Skeletal muscle tissue (tissue), 3 donors: ENCODE measurements at regions not wholly inside any gene's neighbourhood (a gene's known extent, or its start where the extent isn't known, plus 50 kb on each side); places are given as distances from the start of the nearest gene placed in this dataset.

Source experiments
- H3K27ac ChIP-seq: one replicate; pipeline ENCODE4 v1.7.0; 2013; ENCODE audit warnings: mild to moderate bottlenecking, low read depth, low read length, inconsistent platforms
- H3K27me3 ChIP-seq, 3 donors: one replicate each; pipeline ENCODE4 v1.7.0; 2013; ENCODE audit warnings: low read length in 3 of 3; ENCODE audit not compliant: control insufficient read depth in 3 of 3, insufficient read depth in 3 of 3
- H3K36me3 ChIP-seq, 3 donors: one replicate each; pipeline ENCODE4 v1.7.0; 2013; ENCODE audit warnings: low read length in 3 of 3; ENCODE audit not compliant: control insufficient read depth in 3 of 3, insufficient read depth in 3 of 3
- H3K4me1 ChIP-seq, 3 donors: one replicate each; pipeline ENCODE4 v1.7.0; 2013; ENCODE audit warnings: low read length in 3 of 3, mild to moderate bottlenecking in 3 of 3; ENCODE audit not compliant: control insufficient read depth in 3 of 3, insufficient read depth in 3 of 3
- H3K4me3 ChIP-seq, 3 donors: one replicate each; pipeline ENCODE4 v1.7.0; 2013; ENCODE audit warnings: low read length in 3 of 3
- H3K9ac ChIP-seq, 3 donors: one replicate each; pipeline ENCODE4 v1.7.0; 2013; ENCODE audit warnings: low read length in 3 of 3, mild to moderate bottlenecking in 3 of 3, moderate library complexity in 2 of 3, low read depth in 1 of 3
- H3K9me3 ChIP-seq, 3 donors: one replicate each; pipeline ENCODE4 v1.7.0; 2013; ENCODE audit warnings: low read length in 3 of 3; ENCODE audit not compliant: control insufficient read depth in 3 of 3
- donor health status: Osteomylitis.

GRCh38 chr2:82896117-82896516 is 1563.0 kb downstream of the SUCLG1 start:
- Histone ChIP-seq H3K4me3 (no peak overlapping the region), H3K9ac (no peak overlapping the region), H3K9me3 (no peaks in the 10 kb centered on the region), H3K4me1 (no peaks in the 10 kb centered on the region), H3K27me3 (no peaks in the 10 kb centered on the region), H3K36me3 (no peaks in the 10 kb centered on the region), H3K27ac (no peak overlapping the region)

GRCh38 chr2:82893190-82893589 is 1565.9 kb downstream of the SUCLG1 start:
- Histone ChIP-seq H3K4me1 (no peaks in the 10 kb centered on the region), H3K4me3 (no peak overlapping the region), H3K9ac (no peak overlapping the region), H3K27ac (no peak overlapping the region), H3K27me3 (no peaks in the 10 kb centered on the region), H3K9me3 (no peaks in the 10 kb centered on the region), H3K36me3 (no peaks in the 10 kb centered on the region)

GRCh38 chr2:82879803-82880202 is 1579.3 kb downstream of the SUCLG1 start:
- Histone ChIP-seq H3K27ac (no peak overlapping the region), H3K27me3 (no peaks in the 10 kb centered on the region), H3K4me3 (no peak overlapping the region), H3K9me3 (no peaks in the 10 kb centered on the region), H3K4me1 (no peaks in the 10 kb centered on the region), H3K36me3 (no peaks in the 10 kb centered on the region), H3K9ac (no peak overlapping the region)

GRCh38 chr2:82875858-82876257 is 1583.2 kb downstream of the SUCLG1 start:
- H3K27me3 ChIP-seq, result no peaks in the 10 kb centered on the region
- H3K36me3 ChIP-seq, result no peaks in the 10 kb centered on the region
- H3K9me3 ChIP-seq, result no peaks in the 10 kb centered on the region
- no peaks in the 10 kb centered on the region for H3K4me1 ChIP-seq
- no peak overlapping the region for H3K27ac ChIP-seq
- no peak overlapping the region for H3K4me3 ChIP-seq
- H3K9ac ChIP-seq, result no peak overlapping the region

GRCh38 chr2:82857967-82858366 is 1601.1 kb downstream of the SUCLG1 start:
- H3K9me3 ChIP-seq, result no peaks in the 10 kb centered on the region
- H3K9ac ChIP-seq, result no peak overlapping the region
- H3K4me3 ChIP-seq, result no peak overlapping the region
- H3K36me3 ChIP-seq, result no peaks in the 10 kb centered on the region
- no peaks in the 10 kb centered on the region for H3K4me1 ChIP-seq
- H3K27me3 ChIP-seq, result no peaks in the 10 kb centered on the region
- H3K27ac ChIP-seq, result no peak overlapping the region

GRCh38 chr2:82853299-82853698 is 1605.8 kb downstream of the SUCLG1 start:
- Histone ChIP-seq H3K9ac (no peak overlapping the region), H3K4me3 (no peak overlapping the region), H3K27ac (no peak overlapping the region), H3K36me3 (no peaks in the 10 kb centered on the region), H3K4me1 (no peaks in the 10 kb centered on the region), H3K27me3 (no peaks in the 10 kb centered on the region), H3K9me3 (no peaks in the 10 kb centered on the region)

GRCh38 chr2:82852787-82853186 is 1606.3 kb downstream of the SUCLG1 start:
- no peaks in the 10 kb centered on the region for H3K36me3 ChIP-seq

GRCh38 chr2:82848285-82848684 is 1610.8 kb downstream of the SUCLG1 start:
- H3K9me3 ChIP-seq, result no peaks in the 10 kb centered on the region
- no peaks in the 10 kb centered on the region for H3K36me3 ChIP-seq
- no peak overlapping the region for H3K27ac ChIP-seq
- no peaks in the 10 kb centered on the region for H3K27me3 ChIP-seq
- no peak overlapping the region for H3K9ac ChIP-seq
- no peaks in the 10 kb centered on the region for H3K4me1 ChIP-seq
- no peak overlapping the region for H3K4me3 ChIP-seq

More at GRCh38 chr2:82852787-82853186, 1606.3 kb downstream of the SUCLG1 start:
- H3K9me3 ChIP-seq, result no peaks in the 10 kb centered on the region
- H3K27me3 ChIP-seq, result no peaks in the 10 kb centered on the region
- H3K4me3 ChIP-seq, result no peak overlapping the region
- H3K9ac ChIP-seq, result no peak overlapping the region
- no peaks in the 10 kb centered on the region for H3K4me1 ChIP-seq
- no peak overlapping the region for H3K27ac ChIP-seq

- Histone ChIP-seq H3K9me3 (no peaks in the 10 kb centered on the region), H3K9ac (no peak overlapping the region), H3K27me3 (no peaks in the 10 kb centered on the region), H3K36me3 (no peaks in the 10 kb centered on the region), H3K4me3 (no peak overlapping the region), H3K27ac (no peak overlapping the region), H3K4me1 (no peaks in the 10 kb centered on the region)
Measured at GRCh38 chr2:82839036-82839435, 1620.0 kb downstream of the SUCLG1 start.

GRCh38 chr2:82837588-82838304 is 1621.3 kb downstream of the SUCLG1 start:
- Histone ChIP-seq H3K27me3 (no peaks in the 10 kb centered on the region), H3K9ac (no peak overlapping the region), H3K27ac (no peak overlapping the region), H3K36me3 (no peaks in the 10 kb centered on the region), H3K4me1 (no peaks in the 10 kb centered on the region), H3K9me3 (no peaks in the 10 kb centered on the region), H3K4me3 (no peak overlapping the region)
